ELR (cell line): ENCODE measurements at regions not wholly inside any gene's neighbourhood (a gene's known extent, or its start where the extent isn't known, plus 50 kb on each side); places are given as distances from the start of the nearest gene placed in this dataset.
A peak's percentile ranks its signal among the peaks of the same experiment; 100 is the strongest.

Experiments used
- DNase-seq: peaks from one replicate; pipeline ENCODE4 v3.0.0-alpha.2; 2015; ENCODE audit warnings: low read depth

DNA sequence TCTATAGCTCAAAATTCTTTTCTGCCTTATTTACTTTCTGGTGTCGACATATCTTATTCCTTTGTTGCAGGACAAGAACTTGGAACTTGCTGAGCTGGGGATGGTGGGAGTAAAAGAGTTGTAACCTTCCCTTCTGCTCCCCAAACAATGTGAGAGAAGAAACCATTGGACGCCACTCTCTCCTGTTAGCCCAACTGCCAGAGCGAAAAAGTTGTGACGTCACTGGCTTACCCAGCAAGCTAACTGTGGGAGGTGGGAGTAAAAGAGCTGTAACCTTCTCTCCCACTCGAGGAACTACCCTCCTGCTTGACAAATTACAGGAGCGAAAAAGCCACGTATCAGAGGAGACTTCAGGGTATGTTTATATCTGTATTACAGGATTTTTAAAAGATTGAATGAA lies 90.0 kb upstream of the PCDH10 start:
- no peak for DNase-seq

DNA sequence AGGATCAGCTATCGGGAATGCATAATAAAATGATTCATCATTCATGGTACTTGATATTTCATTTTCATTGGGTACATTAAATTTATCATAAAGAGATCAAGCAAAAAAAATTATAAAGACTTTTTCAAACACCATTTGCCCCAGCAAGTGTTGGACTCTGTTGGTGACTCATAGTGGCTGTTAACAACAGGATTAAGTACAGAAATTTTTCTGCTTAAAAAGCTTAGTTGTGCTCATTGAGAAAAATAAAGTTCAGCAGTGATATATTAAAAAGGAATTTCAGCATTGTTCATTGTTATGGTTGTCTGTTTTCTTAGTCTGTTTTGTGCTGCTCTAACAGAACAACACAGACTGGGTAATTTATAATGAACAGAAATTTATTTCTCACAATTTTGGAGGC lies 86.2 kb upstream of the PCDH10 start:
- peak; percentile 15 for DNase-seq

DNA sequence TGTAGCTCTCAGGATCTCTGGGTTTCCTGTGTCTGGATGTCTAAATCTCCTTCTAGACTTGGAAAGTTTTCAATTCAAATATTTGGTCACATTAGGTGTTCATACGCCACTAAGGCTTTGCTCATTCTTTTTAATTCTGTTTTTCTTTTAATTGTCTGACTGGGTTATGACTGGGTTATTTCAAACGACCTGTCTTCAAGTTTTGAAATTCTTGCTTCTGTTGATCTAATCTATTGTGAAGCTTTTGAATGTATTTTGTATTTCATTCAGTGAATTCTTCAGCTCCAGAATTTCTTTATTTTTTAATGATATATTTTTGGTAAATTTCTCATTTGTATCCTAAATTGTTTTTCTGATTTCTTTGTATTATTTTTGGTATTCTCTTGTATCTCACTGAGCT lies 81.0 kb upstream of the PCDH10 start:
- no peak for DNase-seq

- peak; percentile 13 for DNase-seq
Observed at GRCh38 chr4:133081246-133081645, 67.8 kb upstream of the PCDH10 start.

- no peak for DNase-seq
Observed at GRCh38 chr4:133084421-133084820, 64.7 kb upstream of the PCDH10 start.

DNA sequence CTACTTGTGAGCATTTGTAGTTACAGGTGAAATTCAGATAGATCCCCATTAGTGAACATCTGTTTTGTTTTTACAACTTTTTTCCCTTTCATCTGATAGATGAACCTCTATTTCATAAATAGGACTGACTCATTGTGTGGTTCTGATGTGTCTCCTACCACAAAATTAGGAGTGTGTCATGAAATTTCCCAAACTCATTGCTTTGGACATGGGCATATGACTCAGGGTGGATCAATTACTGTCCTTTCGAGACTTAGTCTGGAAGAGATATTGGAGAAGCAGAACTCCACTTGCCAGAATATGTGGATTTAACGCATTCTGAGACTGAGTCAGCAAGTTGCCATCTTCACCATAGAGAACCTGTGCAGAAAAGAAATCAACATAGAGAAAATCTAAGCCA lies 53.5 kb upstream of the PCDH10 start:
- peak; percentile 72 for DNase-seq

- DNase-seq: no peak
Observed at GRCh38 chr4:133096972-133097371, 52.1 kb upstream of the PCDH10 start.
